Omental fat pad (tissue), 3 donors: ENCODE measurements at regions not wholly inside any gene's neighbourhood (a gene's known extent, or its start where the extent isn't known, plus 50 kb on each side); places are given as distances from the start of the nearest gene placed in this dataset.

Experiments used
- ATAC-seq: fragments of 150-250 bp; one replicate; pipeline ENCODE4 v1.9.1; 2016; ENCODE audit warnings: mild to moderate bottlenecking, moderate library complexity; ENCODE audit not compliant: low FRiP score
- DNase-seq: peaks from one replicate; pipeline ENCODE4 v3.0.0-alpha.2; 2019; ENCODE audit warnings: low spot score
- CTCF ChIP-seq, 3 donors: fragments of 450-650 bp; IDR thresholded peaks; one replicate each; pipeline ENCODE4 v1.5.1; 2016 to 2017; ENCODE audit warnings: antibody characterized with exemption in 3 of 3, mild to moderate bottlenecking in 3 of 3, moderate library complexity in 2 of 3

GRCh38 chr12:68468036-68468435, 135.9 kb upstream of the MDM1 start:
- no peak for DNase-seq
- no peak for TF ChIP-seq CTCF (IDR thresholded peaks at IDR 0.05)
- no peak for ATAC-seq

GRCh38 chr12:68469113-68469512, 137.0 kb upstream of the MDM1 start:
- ATAC-seq (no peak), DNase-seq (no peak)
- no peak for TF ChIP-seq CTCF (IDR thresholded peaks at IDR 0.05)

- no peak for DNase-seq
- no peak for ATAC-seq
- TF ChIP-seq CTCF (IDR thresholded peaks at IDR 0.05) = no peak
These were observed 138.6 kb upstream of the MDM1 start for GRCh38 chr12:68470664-68471328.

GRCh38 chr12:68474467-68475204, 136.1 kb upstream of the RAP1B start:
- ATAC-seq (no peak), DNase-seq (no peak)
- TF ChIP-seq CTCF (IDR thresholded peaks at IDR 0.05) = no peak

- TF ChIP-seq CTCF (IDR thresholded peaks at IDR 0.05) = no peak
- DNase-seq (no peak), ATAC-seq (no peak)
These were observed 133.9 kb upstream of the RAP1B start for GRCh38 chr12:68476794-68477193.

- ATAC-seq = no peak
- DNase-seq = no peak
- TF ChIP-seq CTCF (IDR thresholded peaks at IDR 0.05) = no peak
These were observed 133.4 kb upstream of the RAP1B start for GRCh38 chr12:68477261-68477772.

GRCh38 chr12:68477906-68478305, 132.8 kb upstream of the RAP1B start:
- TF ChIP-seq CTCF (IDR thresholded peaks at IDR 0.05) = no peak
- ATAC-seq (no peak), DNase-seq (no peak)
